ENCODE measurements at regions not wholly inside any gene's neighbourhood (a gene's known extent, or its start where the extent isn't known, plus 50 kb on each side); places are given as distances from the start of the nearest gene placed in this dataset.

GRCh38 chr2:163198007-163198406 is 359.4 kb upstream of the KCNH7 start:
- WGBS (ENCODE audit: insufficient coverage, low coverage, missing lambda C conversion rate) = 0% methylated on average over 1 of the region's 1 CpG
- H3K4me1 ChIP-seq (replicated peaks in 1 of 2; ENCODE audit: control insufficient read depth in 2 of 2, insufficient read depth in 2 of 2, low read length in 2 of 2) = no peaks in the 10 kb centered on the region
- no peaks in the 10 kb centered on the region for H3K36me3 ChIP-seq (ENCODE audit: control insufficient read depth, insufficient read depth, low read length)
- no peak overlapping the region for H3K27ac ChIP-seq (ENCODE audit: extremely low read depth, low read depth, low read length)
- ATAC-seq = no peak
- no peak overlapping the region for H2AFZ ChIP-seq (ENCODE audit: low read depth, low read length)
- H3K4me2 ChIP-seq (ENCODE audit: insufficient read depth, low read length) = no peak overlapping the region
- H3K4me3 ChIP-seq = no peak overlapping the region
- no peaks in the 10 kb centered on the region for H4K20me1 ChIP-seq (replicated peaks; ENCODE audit: control insufficient read depth, insufficient read depth, low read length)
- H3K9me1 ChIP-seq (ENCODE audit: control insufficient read depth, insufficient read depth, low read length) = no peaks in the 10 kb centered on the region
- CTCF ChIA-PET (ENCODE audit: low intra/inter-chr PET ratio) = no interaction called here
- no TSS peak for BruUV-seq (replicated peaks)
- FAIRE-seq = no peak
- H3K9ac ChIP-seq (ENCODE audit: insufficient read depth in 1 of 2, low read depth in 2 of 2, low read length in 2 of 2) = no peak overlapping the region
- in situ Hi-C loops (cut with MboI) (no loop called here), intact Hi-C loops (cut with micrococcal nuclease) (no loop called here)
- H3K9me3 ChIP-seq (replicated peaks; ENCODE audit: control insufficient read depth, insufficient read depth, low read depth, low read length) = no peaks in the 10 kb centered on the region
- H3K79me2 ChIP-seq (ENCODE audit: control insufficient read depth, insufficient read depth, low read length) = no peaks in the 10 kb centered on the region
- no peak for DNase-seq (ENCODE audit: extremely low read depth in 1 of 4, low spot score in 3 of 4)
- H3K27me3 ChIP-seq (ENCODE audit: control insufficient read depth in 2 of 2, insufficient read depth in 2 of 2, low read length in 2 of 2) = no peaks in the 10 kb centered on the region
- POLR2A ChIA-PET = no interaction called here
- no peak for TF ChIP-seq ZSCAN29 (IDR thresholded peaks at IDR 0.05)
- TF ChIP-seq ADNP (tag; IDR thresholded peaks at IDR 0.05) = no peak
- TF ChIP-seq TRIM25 (IDR thresholded peaks at IDR 0.05; ENCODE audit: borderline replicate concordance) = no peak
- no peak for TF ChIP-seq CHD7 (IDR thresholded peaks at IDR 0.05; ENCODE audit: low read depth, low read length)
- TF ChIP-seq ZNF76 (CRISPR knock-in tag; IDR thresholded peaks at IDR 0.05; ENCODE audit: borderline replicate concordance) = no peak
- no peak for TF ChIP-seq CHD4 (IDR thresholded peaks at IDR 0.05; ENCODE audit: insufficient read depth, insufficient replicate concordance, low read depth, low read length, poor library complexity, severe bottlenecking)
- TF ChIP-seq ZNF311 (CRISPR knock-in tag; IDR thresholded peaks at IDR 0.05) = no peak
- no peak for TF ChIP-seq RBBP5 (IDR thresholded peaks at IDR 0.05; ENCODE audit: borderline replicate concordance, insufficient read depth, low read length, poor library complexity, severe bottlenecking)
